Activated gamma-delta T cell treated with Interleukin-2 at 50 U/mL for 16 hours (primary cell): ENCODE measurements at regions not wholly inside any gene's neighbourhood (a gene's known extent, or its start where the extent isn't known, plus 50 kb on each side); places are given as distances from the start of the nearest gene placed in this dataset.

Experiments
- DNase-seq: peaks from one replicate; pipeline ENCODE4 v3.0.0-alpha.2; 2020

DNA sequence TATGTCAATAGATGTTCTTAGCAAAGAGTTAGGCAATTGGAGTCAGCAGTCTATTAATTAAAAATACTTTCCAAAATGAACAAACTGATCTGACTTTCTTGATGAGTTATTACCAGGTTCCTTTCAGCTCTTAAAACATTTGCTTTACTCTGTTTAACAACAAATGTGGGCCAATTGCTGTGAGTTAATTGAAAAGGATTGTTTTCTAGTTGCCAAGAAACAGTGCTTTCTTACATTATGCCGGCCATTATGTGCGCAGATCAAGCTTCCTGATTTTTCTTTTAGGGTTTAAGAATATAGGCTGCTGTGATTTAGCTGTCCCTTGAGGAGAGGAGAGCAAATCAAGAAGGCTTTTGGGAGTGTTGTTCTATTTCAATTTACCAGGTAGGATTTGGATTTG lies 50.5 kb upstream of the ITPRID2 start:
- DNase-seq, result no peak
